ENCODE measurements at regions not wholly inside any gene's neighbourhood (a gene's known extent, or its start where the extent isn't known, plus 50 kb on each side); places are given as distances from the start of the nearest gene placed in this dataset.

DNA sequence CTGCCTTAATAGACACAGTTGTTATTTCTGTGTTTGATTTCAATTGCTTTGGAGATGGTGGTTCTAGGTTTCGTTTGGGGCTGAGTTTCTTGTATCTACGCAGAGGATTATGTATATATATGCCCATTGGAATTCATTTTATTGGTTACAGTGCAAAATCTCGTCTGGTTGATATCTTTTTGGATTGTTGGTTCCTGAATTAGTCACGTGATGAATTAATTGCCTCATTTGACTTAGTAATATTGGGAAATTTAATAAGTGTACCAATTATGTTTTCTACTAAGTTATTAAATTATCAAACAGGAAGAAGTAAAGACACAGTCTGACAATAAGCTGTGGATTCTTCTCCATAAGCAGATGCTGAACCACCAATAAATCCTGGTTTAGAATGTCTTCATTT lies 467.9 kb upstream of the TENM3 start:
- intact Hi-C loops (cut with micrococcal nuclease) = no loop called here
- peaks cover 0 to 4% (median 2%) of the 10 kb centered on the region in 7 donors for H3K9me3 Mint-ChIP-seq
- WGBS (ENCODE audit: insufficient coverage) = 50% methylated on average over 2 of the region's 4 CpGs
- H4K20me1 ChIP-seq (ENCODE audit: insufficient read depth, low read length) = no peaks in the 10 kb centered on the region
- no peaks in the 10 kb centered on the region for H3K4me1 Mint-ChIP-seq
- H3K9me3 ChIP-seq (replicated peaks in 1 of 2; ENCODE audit: control insufficient read depth in 1 of 2, insufficient read depth in 1 of 2, low read length in 2 of 2) = peaks cover 2 to 3% of the 10 kb centered on the region in 2 donors
- H3K36me3 Mint-ChIP-seq = no peaks in the 10 kb centered on the region
- no peak overlapping the region for H3K27ac Mint-ChIP-seq
- no peak for DNase-seq
- H3K36me3 ChIP-seq (replicated peaks in 1 of 2; ENCODE audit: control insufficient read depth in 1 of 2, insufficient read depth in 2 of 2, low read length in 2 of 2) = no peaks in the 10 kb centered on the region
- no peak overlapping the region for H3K4me3 Mint-ChIP-seq
- TF ChIP-seq, protein P1, sequence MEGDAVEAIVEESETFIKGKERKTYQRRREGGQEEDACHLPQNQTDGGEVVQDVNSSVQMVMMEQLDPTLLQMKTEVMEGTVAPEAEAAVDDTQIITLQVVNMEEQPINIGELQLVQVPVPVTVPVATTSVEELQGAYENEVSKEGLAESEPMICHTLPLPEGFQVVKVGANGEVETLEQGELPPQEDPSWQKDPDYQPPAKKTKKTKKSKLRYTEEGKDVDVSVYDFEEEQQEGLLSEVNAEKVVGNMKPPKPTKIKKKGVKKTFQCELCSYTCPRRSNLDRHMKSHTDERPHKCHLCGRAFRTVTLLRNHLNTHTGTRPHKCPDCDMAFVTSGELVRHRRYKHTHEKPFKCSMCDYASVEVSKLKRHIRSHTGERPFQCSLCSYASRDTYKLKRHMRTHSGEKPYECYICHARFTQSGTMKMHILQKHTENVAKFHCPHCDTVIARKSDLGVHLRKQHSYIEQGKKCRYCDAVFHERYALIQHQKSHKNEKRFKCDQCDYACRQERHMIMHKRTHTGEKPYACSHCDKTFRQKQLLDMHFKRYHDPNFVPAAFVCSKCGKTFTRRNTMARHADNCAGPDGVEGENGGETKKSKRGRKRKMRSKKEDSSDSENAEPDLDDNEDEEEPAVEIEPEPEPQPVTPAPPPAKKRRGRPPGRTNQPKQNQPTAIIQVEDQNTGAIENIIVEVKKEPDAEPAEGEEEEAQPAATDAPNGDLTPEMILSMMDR (IDR thresholded peaks at IDR 0.05) = no peak
- no peak overlapping the region for H3K4me3 ChIP-seq (replicated peaks in 1 of 3; ENCODE audit: low read depth in 2 of 3, low read length in 3 of 3)
- no peak overlapping the region for H2AFZ ChIP-seq (ENCODE audit: insufficient read depth, low read depth, low read length, poor library complexity, severe bottlenecking)
- H3K9ac ChIP-seq (ENCODE audit: insufficient read depth, low read length, poor library complexity, severe bottlenecking) = no peak overlapping the region
- no peak overlapping the region for H3K4me2 ChIP-seq (replicated peaks; ENCODE audit: extremely low read depth, low read length, poor library complexity, severe bottlenecking)
- no peak overlapping the region for H3K27ac ChIP-seq (ENCODE audit: low read depth in 1 of 2, low read length in 2 of 2)
- no peaks in the 10 kb centered on the region for H3K4me1 ChIP-seq (ENCODE audit: control insufficient read depth in 1 of 2, insufficient read depth in 2 of 2, low read length in 2 of 2)
- H3K27me3 Mint-ChIP-seq (ENCODE audit: low read depth in 3 of 3) = no peaks in the 10 kb centered on the region
- H3K27me3 ChIP-seq (ENCODE audit: control insufficient read depth in 2 of 2, insufficient read depth in 2 of 2, low read length in 2 of 2) = no peaks in the 10 kb centered on the region
- H3K79me2 ChIP-seq (ENCODE audit: insufficient read depth, low read length) = no peaks in the 10 kb centered on the region

DNA sequence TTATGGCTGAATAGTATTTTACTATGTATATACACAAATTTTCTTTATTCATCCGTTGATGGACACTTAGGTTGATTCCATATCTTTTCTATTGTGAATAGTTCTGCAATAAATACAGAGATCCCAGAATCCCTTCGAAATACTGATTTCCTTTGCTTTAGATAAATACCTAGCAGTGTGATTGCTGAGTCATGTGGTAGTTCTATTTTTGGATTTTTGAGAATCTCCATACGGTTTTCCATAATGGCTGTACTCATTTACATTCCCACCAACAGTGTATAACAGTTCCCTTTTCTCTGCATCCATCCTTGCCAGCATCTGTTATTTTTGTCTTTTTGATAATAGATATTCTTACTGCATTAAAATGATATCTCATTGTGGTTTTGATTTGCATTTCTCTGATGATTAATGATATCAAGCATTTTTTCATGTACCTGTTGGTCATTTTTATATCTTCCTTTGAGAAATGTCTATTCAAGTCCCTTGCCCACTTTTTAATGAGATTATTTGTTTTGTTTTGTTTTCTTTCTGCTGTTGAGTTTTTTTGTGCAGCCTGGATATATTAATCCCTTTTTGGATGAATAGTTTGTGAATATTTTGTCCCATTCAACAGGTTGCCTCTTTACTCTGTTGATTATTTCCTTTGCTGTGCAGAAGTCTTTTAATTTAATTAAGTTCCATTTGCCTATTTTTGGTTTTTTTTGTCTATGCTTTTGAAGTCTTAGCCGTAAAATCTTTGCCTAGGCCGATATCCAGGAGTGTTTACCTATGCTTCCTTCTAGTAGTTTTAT lies 466.7 kb upstream of the TENM3 start:
- Mint-ChIP-seq H3K9me3 (peaks cover 0 to 7% (median 4%) of the 10 kb centered on the region in 7 donors), H3K4me1 (no peaks in the 10 kb centered on the region)
- H3K36me3 ChIP-seq (replicated peaks in 1 of 2; ENCODE audit: control insufficient read depth in 1 of 2, insufficient read depth in 2 of 2, low read length in 2 of 2) = no peaks in the 10 kb centered on the region

More for the DNA sequence above, 466.7 kb upstream of the TENM3 start:
- Histone ChIP-seq H3K4me3 (replicated peaks in 1 of 3; ENCODE audit: low read depth in 2 of 3, low read length in 3 of 3) (no peak overlapping the region), H3K27ac (ENCODE audit: low read depth in 1 of 2, low read length in 2 of 2) (no peak overlapping the region), H3K79me2 (ENCODE audit: insufficient read depth, low read length) (no peaks in the 10 kb centered on the region), H3K27me3 (ENCODE audit: control insufficient read depth in 2 of 2, insufficient read depth in 2 of 2, low read length in 2 of 2) (no peaks in the 10 kb centered on the region), H2AFZ (ENCODE audit: insufficient read depth, low read depth, low read length, poor library complexity, severe bottlenecking) (no peak overlapping the region), H3K4me1 (ENCODE audit: control insufficient read depth in 1 of 2, insufficient read depth in 2 of 2, low read length in 2 of 2) (no peaks in the 10 kb centered on the region), H3K4me2 (replicated peaks; ENCODE audit: extremely low read depth, low read length, poor library complexity, severe bottlenecking) (no peak overlapping the region), H4K20me1 (ENCODE audit: insufficient read depth, low read length) (no peaks in the 10 kb centered on the region), H3K9ac (ENCODE audit: insufficient read depth, low read length, poor library complexity, severe bottlenecking) (no peak overlapping the region), H3K9me3 (replicated peaks in 1 of 2; ENCODE audit: control insufficient read depth in 1 of 2, insufficient read depth in 1 of 2, low read length in 2 of 2) (peaks cover 2 to 3% of the 10 kb centered on the region in 2 donors)
- no CpG with 5 or more reads among the region's 5 CpGs for WGBS (ENCODE audit: insufficient coverage)
- no peak for DNase-seq
- TF ChIP-seq, protein P1 (IDR thresholded peaks at IDR 0.05) = no peak
- H3K36me3 Mint-ChIP-seq = no peaks in the 10 kb centered on the region
- H3K27me3 Mint-ChIP-seq (ENCODE audit: low read depth in 3 of 3) = no peaks in the 10 kb centered on the region
- no peak overlapping the region for H3K27ac Mint-ChIP-seq
- intact Hi-C loops (cut with micrococcal nuclease) = no loop called here
- no peak overlapping the region for H3K4me3 Mint-ChIP-seq

Measured in CD14-positive monocyte (primary cell).